ENCODE measurements at regions not wholly inside any gene's neighbourhood (a gene's known extent, or its start where the extent isn't known, plus 50 kb on each side); places are given as distances from the start of the nearest gene placed in this dataset.

- H3K36me3 Mint-ChIP-seq (ENCODE audit: low read depth): no peaks in the 10 kb centered on the region
- H3K27me3 Mint-ChIP-seq (ENCODE audit: insufficient read depth): no peaks in the 10 kb centered on the region; the same call in none of the 2 replicates
Observed at GRCh38 chr1:185663332-185663731, 70.9 kb upstream of the HMCN1 start.

GRCh38 chr1:185661971-185662370 lies 72.2 kb upstream of the HMCN1 start:
- TF ChIP-seq CTCF (IDR thresholded peaks at IDR 0.05): no peak
- no peak for DNase-seq
- H3K27ac Mint-ChIP-seq: no peak overlapping the region
- no peaks in the 10 kb centered on the region for H3K9me3 Mint-ChIP-seq
- no peak overlapping the region for H3K4me3 Mint-ChIP-seq
- no peaks in the 10 kb centered on the region for H3K36me3 Mint-ChIP-seq (ENCODE audit: low read depth)
- peaks cover 9% of the 10 kb centered on the region; the same call in 1 of the 2 replicates for H3K4me1 Mint-ChIP-seq (ENCODE audit: low read depth)
- no peaks in the 10 kb centered on the region; the same call in none of the 2 replicates for H3K27me3 Mint-ChIP-seq (ENCODE audit: insufficient read depth)

More at GRCh38 chr1:185663332-185663731, 70.9 kb upstream of the HMCN1 start:
- Mint-ChIP-seq H3K4me3 (no peak overlapping the region), H3K9me3 (no peaks in the 10 kb centered on the region), H3K27ac (no peak overlapping the region), H3K4me1 (ENCODE audit: low read depth) (no peaks in the 10 kb centered on the region)
- TF ChIP-seq CTCF (IDR thresholded peaks at IDR 0.05): no peak
- no peak for DNase-seq

GRCh38 chr1:185656663-185657062 lies 77.5 kb upstream of the HMCN1 start:
- no peak for DNase-seq

GRCh38 chr1:185654952-185655314 lies 79.3 kb upstream of the HMCN1 start:
- no peaks in the 10 kb centered on the region for H3K9me3 Mint-ChIP-seq
- no peak overlapping the region for H3K27ac Mint-ChIP-seq
- no peak for DNase-seq
- H3K4me1 Mint-ChIP-seq (ENCODE audit: low read depth): peaks cover 24% of the 10 kb centered on the region
- no peaks in the 10 kb centered on the region for H3K36me3 Mint-ChIP-seq (ENCODE audit: low read depth)
- H3K27me3 Mint-ChIP-seq (ENCODE audit: insufficient read depth): peaks cover 3% of the 10 kb centered on the region; the same call in 1 of the 2 replicates
- no peak overlapping the region for H3K4me3 Mint-ChIP-seq
- TF ChIP-seq CTCF (IDR thresholded peaks at IDR 0.05): no peak

More at GRCh38 chr1:185656663-185657062, 77.5 kb upstream of the HMCN1 start:
- Mint-ChIP-seq H3K36me3 (ENCODE audit: low read depth) (no peaks in the 10 kb centered on the region), H3K4me3 (no peak overlapping the region), H3K27ac (no peak overlapping the region), H3K9me3 (no peaks in the 10 kb centered on the region), H3K4me1 (ENCODE audit: low read depth) (peaks cover 18% of the 10 kb centered on the region; the same call in 1 of the 2 replicates), H3K27me3 (ENCODE audit: insufficient read depth) (no peaks in the 10 kb centered on the region)
- no peak for TF ChIP-seq CTCF (IDR thresholded peaks at IDR 0.05)

- Mint-ChIP-seq H3K36me3 (ENCODE audit: low read depth) (peaks cover 5% of the 10 kb centered on the region; the same call in 1 of the 2 replicates), H3K4me1 (ENCODE audit: low read depth) (peaks cover 24% of the 10 kb centered on the region), H3K4me3 (no peak overlapping the region), H3K9me3 (peaks cover 3% of the 10 kb centered on the region; the same call in 1 of the 2 replicates), H3K27me3 (ENCODE audit: insufficient read depth) (peaks cover 3% of the 10 kb centered on the region; the same call in 1 of the 2 replicates), H3K27ac (no peak overlapping the region)
- no peak for TF ChIP-seq CTCF (IDR thresholded peaks at IDR 0.05)
- no peak for DNase-seq
Observed at GRCh38 chr1:185654199-185654951, 79.8 kb upstream of the HMCN1 start.

Measured in HFFc6 (cell line).